H9 (cell line): ENCODE measurements at regions not wholly inside any gene's neighbourhood (a gene's known extent, or its start where the extent isn't known, plus 50 kb on each side); places are given as distances from the start of the nearest gene placed in this dataset.

Experiments used
- DNase-seq: peaks from one replicate; pipeline ENCODE4 v3.0.0-alpha.2; 2017
- H2AFZ ChIP-seq: one replicate; pipeline ENCODE4 v1.6.1; 2013; ENCODE audit warnings: mild to moderate bottlenecking, low read length, control low read depth, moderate library complexity
- H2AK5ac ChIP-seq: 2 replicates; pipeline ENCODE4 v1.6.1; 2013; ENCODE audit warnings: low read length, control low read depth, mixed read lengths; ENCODE audit not compliant: insufficient read length
- H2BK120ac ChIP-seq: one replicate; pipeline ENCODE4 v1.6.1; 2013; ENCODE audit warnings: low read depth, mild to moderate bottlenecking, low read length, control low read depth, inconsistent platforms; ENCODE audit not compliant: poor library complexity, severe bottlenecking
- H2BK12ac ChIP-seq: 2 replicates; pipeline ENCODE4 v1.6.1; 2013; ENCODE audit warnings: low read length, control low read depth, mixed read lengths, low read depth; ENCODE audit not compliant: insufficient read length
- H2BK15ac ChIP-seq: 2 replicates; pipeline ENCODE4 v1.6.1; 2013; ENCODE audit warnings: low read depth, low read length, control low read depth
- H2BK20ac ChIP-seq: one replicate; pipeline ENCODE4 v1.6.1; 2013; ENCODE audit warnings: low read depth, mild to moderate bottlenecking, low read length, control low read depth, inconsistent platforms; ENCODE audit not compliant: poor library complexity, severe bottlenecking
- H2BK5ac ChIP-seq: 2 replicates; pipeline ENCODE4 v1.6.1; 2013; ENCODE audit warnings: low read length, control low read depth, mixed read lengths; ENCODE audit not compliant: insufficient read length
- H3K14ac ChIP-seq: 2 replicates; pipeline ENCODE4 v1.6.1; 2013; ENCODE audit warnings: low read length, control low read depth; ENCODE audit not compliant: insufficient read depth
- H3K18ac ChIP-seq: 2 replicates; pipeline ENCODE4 v1.6.1; 2013; ENCODE audit warnings: low read depth, mild to moderate bottlenecking, mixed read lengths, low read length, control low read depth; ENCODE audit not compliant: insufficient read length
- H3K23ac ChIP-seq: 2 replicates; pipeline ENCODE4 v1.6.1; 2013; ENCODE audit warnings: low read length, control low read depth, mixed read lengths, low read depth; ENCODE audit not compliant: insufficient read length
- H3K23me2 ChIP-seq: 2 replicates; pipeline ENCODE4 v1.6.1; 2013; ENCODE audit warnings: low read depth, mild to moderate bottlenecking, mixed read lengths, low read length, control low read depth; ENCODE audit not compliant: insufficient read length, poor library complexity, severe bottlenecking
- H3K27ac ChIP-seq: 2 replicates; pipeline ENCODE4 v1.5.1; 2013; ENCODE audit warnings: low read length, control low read depth, mixed read lengths, low read depth; ENCODE audit not compliant: insufficient read length
- H3K27me3 ChIP-seq: 2 replicates; pipeline ENCODE4 v1.6.1; 2013; ENCODE audit warnings: low read length, control low read depth, inconsistent platforms; ENCODE audit not compliant: insufficient read depth
- H3K4ac ChIP-seq: 2 replicates; pipeline ENCODE4 v1.6.1; 2013; ENCODE audit warnings: low read depth, mild to moderate bottlenecking, control low read depth, inconsistent platforms, low read length, moderate library complexity
- H3K4me1 ChIP-seq: 2 replicates; pipeline ENCODE4 v1.6.1; 2013; ENCODE audit warnings: low read length, control low read depth, inconsistent platforms; ENCODE audit not compliant: insufficient read depth
- H3K4me2 ChIP-seq: 2 replicates; pipeline ENCODE4 v1.6.1; 2013; ENCODE audit warnings: low read length, control low read depth, mixed read lengths; ENCODE audit not compliant: insufficient read length, insufficient read depth
- H3K56ac ChIP-seq: 2 replicates; pipeline ENCODE4 v1.6.1; 2013; ENCODE audit warnings: low read depth, mild to moderate bottlenecking, mixed read lengths, low read length, control low read depth; ENCODE audit not compliant: insufficient read length
- H3K79me1 ChIP-seq: 2 replicates; pipeline ENCODE4 v1.6.1; 2013; ENCODE audit warnings: low read depth, mild to moderate bottlenecking, moderate library complexity, low read length, control low read depth, inconsistent platforms; ENCODE audit not compliant: insufficient read depth, poor library complexity, severe bottlenecking
- H3K79me2 ChIP-seq: 2 replicates; pipeline ENCODE4 v1.6.1; 2013; ENCODE audit warnings: low read length, control low read depth, inconsistent platforms; ENCODE audit not compliant: insufficient read depth
- H3K9ac ChIP-seq: 2 replicates; pipeline ENCODE4 v1.6.1; 2013; ENCODE audit warnings: low read length, control low read depth, mixed read lengths; ENCODE audit not compliant: insufficient read length; ENCODE audit errors: extremely low read depth
- H3K9me3 ChIP-seq: one replicate; pipeline ENCODE4 v1.6.1; 2013; ENCODE audit warnings: low read depth, low read length, inconsistent platforms; ENCODE audit not compliant: control insufficient read depth
- H3T11ph ChIP-seq: one replicate; pipeline ENCODE4 v1.6.1; 2013; ENCODE audit warnings: mild to moderate bottlenecking, low read length, control low read depth, inconsistent platforms
- H4K20me1 ChIP-seq: one replicate; pipeline ENCODE4 v1.6.1; 2013; ENCODE audit not compliant: control insufficient read depth, insufficient read length, insufficient read depth
- H4K5ac ChIP-seq: 2 replicates; pipeline ENCODE4 v1.6.1; 2013; ENCODE audit warnings: low read depth, mild to moderate bottlenecking, mixed read lengths, low read length, control low read depth; ENCODE audit not compliant: insufficient read length
- H4K8ac ChIP-seq: replicated peaks from 2 replicates; pipeline ENCODE4 v1.6.1; 2013; ENCODE audit warnings: low read length, control low read depth, mixed read lengths, low read depth; ENCODE audit not compliant: insufficient read length
- H4K91ac ChIP-seq: 2 replicates; pipeline ENCODE4 v1.6.1; 2013; ENCODE audit warnings: low read depth, mild to moderate bottlenecking, moderate library complexity, mixed read lengths, low read length, control low read depth; ENCODE audit not compliant: insufficient read length
- H3K27ac Mint-ChIP-seq, 3 experiments: 2 replicates in 2 of 3; 3 replicates in 1 of 3; pipeline ENCODE4 v1.8.0; 2020 to 2021; ENCODE audit warnings: mixed read lengths in 3 of 3, mild to moderate bottlenecking in 1 of 3, moderate library complexity in 1 of 3
- H3K27me3 Mint-ChIP-seq: 2 replicates; pipeline ENCODE4 v1.8.0; 2021; ENCODE audit warnings: low read depth, mild to moderate bottlenecking, moderate library complexity, mixed read lengths
- H3K36me3 Mint-ChIP-seq, 3 experiments: 2 replicates in 2 of 3; 3 replicates in 1 of 3; pipeline ENCODE4 v1.8.0; 2020 to 2021; ENCODE audit warnings: low read depth in 3 of 3, mixed read lengths in 3 of 3; ENCODE audit not compliant: insufficient read depth in 1 of 3
- H3K4me1 Mint-ChIP-seq, 2 experiments: 2 replicates each; pipeline ENCODE4 v1.8.0; 2020; ENCODE audit warnings: mixed read lengths in 2 of 2
- H3K4me3 Mint-ChIP-seq, 2 experiments: 2 replicates in 1 of 2; 3 replicates in 1 of 2; pipeline ENCODE4 v1.8.0; 2020 to 2021; ENCODE audit warnings: mild to moderate bottlenecking in 2 of 2, mixed read lengths in 2 of 2, moderate library complexity in 1 of 2
- H3K9me3 Mint-ChIP-seq, 2 experiments: 2 replicates in 1 of 2; 3 replicates in 1 of 2; pipeline ENCODE4 v1.8.0; 2020; ENCODE audit warnings: mild to moderate bottlenecking in 2 of 2, mixed read lengths in 2 of 2, moderate library complexity in 1 of 2
- CTCF ChIP-seq: fragments of 200-600 bp; sonication (generic); conservative IDR thresholded peaks from 3 replicates; pipeline ENCODE4 v1.8.0; 2021; ENCODE audit warnings: antibody characterized with exemption, mild to moderate bottlenecking
- WGBS: extraction: QIAGEN DNeasy Blood & Tissue Kit; methylation state at CpG from one replicate; pipeline ENCODE4 v1.1.7; 2013; ENCODE audit warnings: missing lambda C conversion rate, low lambda C conversion rate, mixed read lengths; ENCODE audit not compliant: insufficient read length; ENCODE audit errors: extremely low coverage; 5-methylcytosine and 5-hydroxymethylcytosine counted together

- H3K27ac ChIP-seq, result no peak overlapping the region
- no peak overlapping the region for H3K4ac ChIP-seq
- no peaks in the 10 kb centered on the region for H3K27me3 ChIP-seq
- H3K56ac ChIP-seq, result no peak overlapping the region
- no peak overlapping the region for H2BK15ac ChIP-seq
- DNase-seq, result no peak
- H2BK120ac ChIP-seq, result no peak overlapping the region
- TF ChIP-seq CTCF, result no peak
- no peak overlapping the region for H4K91ac ChIP-seq
- H3K4me2 ChIP-seq, result no peak overlapping the region
- no peak overlapping the region for H3K23ac ChIP-seq
- no peak overlapping the region for H3K14ac ChIP-seq
- H3K27ac Mint-ChIP-seq, result no peak overlapping the region
- no peaks in the 10 kb centered on the region for H3K79me1 ChIP-seq
- H2AFZ ChIP-seq, result no peak overlapping the region
- no peaks in the 10 kb centered on the region for H3K23me2 ChIP-seq
- H3K27me3 Mint-ChIP-seq, result no peaks in the 10 kb centered on the region
- no peaks in the 10 kb centered on the region for H3K4me1 ChIP-seq
- H4K20me1 ChIP-seq, result no peaks in the 10 kb centered on the region
- H2AK5ac ChIP-seq, result no peak overlapping the region
- H2BK12ac ChIP-seq, result no peak overlapping the region
- no peak overlapping the region for H3K9ac ChIP-seq
- H4K8ac ChIP-seq, result no peak overlapping the region
- no peaks in the 10 kb centered on the region for H3K9me3 ChIP-seq
- H2BK20ac ChIP-seq, result no peak overlapping the region
- no peak overlapping the region for H3T11ph ChIP-seq
- H3K79me2 ChIP-seq, result no peaks in the 10 kb centered on the region
- H3K36me3 Mint-ChIP-seq, result peaks cover 2 to 6% (median 5%) of the 10 kb centered on the region in 3 experiments; a peak in 4 of 7 replicates
- peaks cover 3 to 8% of the 10 kb centered on the region in 2 experiments; a peak in 4 of 5 replicates for H3K9me3 Mint-ChIP-seq
- no peaks in the 10 kb centered on the region for H3K4me1 Mint-ChIP-seq
- H2BK5ac ChIP-seq, result no peak overlapping the region
- H3K4me3 Mint-ChIP-seq, result no peak overlapping the region
- H4K5ac ChIP-seq, result no peak overlapping the region
- WGBS, result no CpG with 5 or more reads among the region's 2 CpGs
- no peak overlapping the region for H3K18ac ChIP-seq
These were observed 827.6 kb upstream of the B3GALT2 start for GRCh38 chr1:194014014-194014413.
